ENCODE measurements at regions not wholly inside any gene's neighbourhood (a gene's known extent, or its start where the extent isn't known, plus 50 kb on each side); places are given as distances from the start of the nearest gene placed in this dataset.

- no peak for TF ChIP-seq CTCF (IDR thresholded peaks at IDR 0.05)
- TF ChIP-seq POLR2A (IDR thresholded peaks at IDR 0.05) = no peak
Measured at GRCh38 chr7:21076574-21076973, 289.9 kb upstream of the SP8 start.
